AG09319 (cell line): ENCODE measurements at regions not wholly inside any gene's neighbourhood (a gene's known extent, or its start where the extent isn't known, plus 50 kb on each side); places are given as distances from the start of the nearest gene placed in this dataset.

Experiments
- DNase-seq: peaks from one replicate; pipeline ENCODE4 v3.0.0-alpha.2; 2010; ENCODE audit warnings: low read depth; ENCODE audit errors: extremely low read depth
- TF ChIP-seq, protein P1 (sequence below): IDR thresholded peaks from 2 replicates; pipeline ENCODE4 v1.5.1; 2011; ENCODE audit warnings: low read depth, mild to moderate bottlenecking, inconsistent platforms, low read length, moderate library complexity

DNA sequence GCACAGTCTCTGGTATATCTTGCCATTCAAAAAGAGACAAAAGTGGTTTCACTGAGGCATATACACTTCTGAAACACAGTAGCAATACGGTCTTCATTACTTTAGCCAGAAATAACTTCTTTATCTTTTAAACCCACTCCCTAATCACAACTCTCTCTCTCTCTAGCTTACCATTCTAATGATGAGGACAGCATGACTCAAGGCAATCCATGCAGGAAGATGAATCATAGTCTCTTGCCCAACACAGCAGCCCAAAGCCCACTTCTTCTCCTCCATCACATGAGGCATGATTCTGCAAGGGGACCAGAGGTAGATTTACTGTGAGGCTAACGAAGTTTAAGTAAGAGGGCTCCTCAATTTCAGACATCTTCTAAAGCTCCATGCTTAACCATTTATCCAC, 285.0 kb upstream of the NR5A2 start:
- peak; percentile 60 for DNase-seq
- TF ChIP-seq, protein P1, sequence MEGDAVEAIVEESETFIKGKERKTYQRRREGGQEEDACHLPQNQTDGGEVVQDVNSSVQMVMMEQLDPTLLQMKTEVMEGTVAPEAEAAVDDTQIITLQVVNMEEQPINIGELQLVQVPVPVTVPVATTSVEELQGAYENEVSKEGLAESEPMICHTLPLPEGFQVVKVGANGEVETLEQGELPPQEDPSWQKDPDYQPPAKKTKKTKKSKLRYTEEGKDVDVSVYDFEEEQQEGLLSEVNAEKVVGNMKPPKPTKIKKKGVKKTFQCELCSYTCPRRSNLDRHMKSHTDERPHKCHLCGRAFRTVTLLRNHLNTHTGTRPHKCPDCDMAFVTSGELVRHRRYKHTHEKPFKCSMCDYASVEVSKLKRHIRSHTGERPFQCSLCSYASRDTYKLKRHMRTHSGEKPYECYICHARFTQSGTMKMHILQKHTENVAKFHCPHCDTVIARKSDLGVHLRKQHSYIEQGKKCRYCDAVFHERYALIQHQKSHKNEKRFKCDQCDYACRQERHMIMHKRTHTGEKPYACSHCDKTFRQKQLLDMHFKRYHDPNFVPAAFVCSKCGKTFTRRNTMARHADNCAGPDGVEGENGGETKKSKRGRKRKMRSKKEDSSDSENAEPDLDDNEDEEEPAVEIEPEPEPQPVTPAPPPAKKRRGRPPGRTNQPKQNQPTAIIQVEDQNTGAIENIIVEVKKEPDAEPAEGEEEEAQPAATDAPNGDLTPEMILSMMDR: no peak

DNA sequence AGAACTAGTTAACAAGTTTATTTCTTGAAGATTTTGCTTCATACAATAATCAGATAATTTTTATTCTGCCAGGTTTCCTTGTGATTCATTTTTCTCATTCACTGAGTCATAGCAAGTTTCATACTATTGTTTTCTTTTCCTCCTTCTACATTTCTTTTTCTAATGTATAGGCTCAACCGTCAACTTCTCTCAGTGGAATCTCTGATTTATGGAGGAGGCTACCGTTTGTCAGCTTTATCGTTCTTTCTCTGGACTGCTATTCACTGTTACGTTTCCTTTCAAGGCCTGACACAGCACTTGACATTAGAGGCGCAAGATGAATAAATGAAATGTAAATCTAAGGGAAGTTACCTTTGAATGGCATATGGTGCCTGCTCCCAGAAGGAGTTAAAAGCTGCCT, 284.3 kb upstream of the NR5A2 start:
- TF ChIP-seq, protein P1: no peak
- no peak for DNase-seq

DNA sequence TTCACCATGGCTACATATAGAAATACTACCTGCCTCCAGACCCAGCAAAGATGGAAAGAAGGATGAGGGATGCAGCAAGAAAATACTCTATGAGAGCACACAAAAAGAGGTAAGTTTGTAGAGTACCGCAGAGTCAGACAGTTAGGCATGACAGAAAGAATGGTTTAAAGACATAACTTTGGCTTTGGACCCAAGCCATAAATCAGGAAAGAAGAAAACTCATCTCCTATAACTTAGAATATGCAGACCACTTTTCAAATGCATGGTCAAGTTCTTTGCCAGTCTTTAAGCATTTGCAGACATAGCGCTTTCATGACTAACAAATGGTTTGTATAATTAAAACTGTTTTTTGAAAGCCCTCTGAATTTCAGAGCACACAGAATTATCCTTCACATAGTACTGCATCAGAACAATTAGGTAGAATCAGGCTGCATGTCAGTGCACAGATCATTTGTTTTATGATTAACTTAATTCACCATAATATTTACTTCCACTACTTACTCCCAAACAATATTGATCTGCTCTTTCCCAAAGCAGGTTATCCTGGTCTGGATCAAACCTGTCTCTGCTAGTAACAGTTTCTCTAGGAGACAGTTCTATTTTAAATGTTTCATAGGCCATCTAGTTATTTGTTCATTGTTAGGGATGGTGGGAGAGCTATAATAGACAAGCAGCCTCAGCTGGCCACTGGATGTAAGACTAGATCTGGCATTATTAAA, 280.7 kb upstream of the NR5A2 start:
- TF ChIP-seq, protein P1: no peak

DNA sequence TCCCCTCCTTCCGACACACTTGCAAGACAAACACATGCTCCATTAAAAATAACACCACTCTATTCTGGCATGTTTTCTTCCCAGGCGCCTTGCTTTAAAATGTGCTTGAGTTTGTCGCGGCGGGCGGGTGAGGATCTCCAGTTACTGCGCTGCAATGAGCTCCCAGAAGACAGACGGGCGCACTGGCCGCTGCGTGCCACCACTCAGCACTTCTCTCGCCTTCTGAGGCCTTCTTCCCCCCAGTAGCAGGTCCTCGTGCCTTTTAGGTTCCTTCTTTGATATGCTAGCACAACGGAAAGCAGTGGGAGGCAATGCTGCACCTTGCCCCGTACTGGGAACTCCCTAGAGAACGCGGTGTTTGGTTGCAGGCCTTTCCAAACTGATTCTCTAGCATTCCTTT, 279.5 kb upstream of the NR5A2 start:
- TF ChIP-seq, protein P1: no peak
- DNase-seq: no peak

More for the DNA sequence above, 280.7 kb upstream of the NR5A2 start:
- no peak for DNase-seq

DNA sequence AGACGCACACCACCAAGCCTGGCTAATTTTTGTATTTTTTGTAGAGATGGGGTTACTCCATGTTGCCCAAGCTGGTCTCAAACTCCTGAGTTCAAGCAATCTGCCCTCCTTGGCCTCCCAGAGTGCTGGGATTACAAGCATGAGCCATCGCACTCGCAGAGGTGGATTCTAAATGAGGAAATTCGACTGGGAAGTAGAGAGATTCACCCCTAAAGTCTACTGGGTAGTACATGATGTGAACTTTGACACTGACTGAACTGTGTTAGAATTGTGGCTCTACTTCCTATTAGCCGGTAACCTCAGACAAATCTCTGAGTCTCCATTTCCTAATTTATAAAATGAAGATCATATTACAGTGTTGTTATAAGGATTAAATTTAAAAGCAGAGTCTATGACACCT, 276.0 kb upstream of the NR5A2 start:
- TF ChIP-seq, protein P1: no peak

DNA sequence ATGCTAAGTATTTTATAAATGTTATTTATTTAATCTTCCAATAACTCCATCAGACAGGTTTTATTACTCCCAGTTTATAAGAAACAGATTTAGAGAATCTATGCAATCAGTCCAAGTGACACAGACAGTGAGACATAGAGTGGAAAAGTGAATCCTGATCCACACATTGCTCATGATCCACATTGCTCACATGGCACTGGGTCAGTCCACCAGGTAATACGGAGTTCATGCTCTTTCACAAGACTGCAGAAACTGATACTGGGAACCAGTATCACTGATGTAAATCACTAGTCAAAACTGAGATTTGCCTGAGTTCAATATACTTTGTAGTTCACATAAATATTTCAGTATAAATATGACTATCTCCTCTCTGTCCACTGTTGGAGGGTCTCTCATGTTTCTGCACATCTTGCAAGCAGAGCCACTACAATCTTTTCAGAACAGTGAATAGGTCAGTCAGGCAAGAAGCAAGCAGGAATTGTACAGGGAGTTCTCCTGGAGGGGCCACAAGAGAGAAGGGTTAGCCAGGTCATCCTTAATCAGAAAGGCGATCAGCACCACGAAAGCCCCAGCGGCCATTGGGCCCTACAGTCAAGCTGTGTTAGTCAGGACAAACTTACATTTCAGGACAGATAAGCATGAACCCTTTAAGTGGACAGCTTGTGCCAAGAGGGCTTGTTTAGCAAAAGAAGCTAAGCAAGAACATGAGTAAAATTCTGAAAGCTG, 275.4 kb upstream of the NR5A2 start:
- DNase-seq: no peak
- TF ChIP-seq, protein P1: no peak

More for the DNA sequence above, 276.0 kb upstream of the NR5A2 start:
- DNase-seq: no peak

DNA sequence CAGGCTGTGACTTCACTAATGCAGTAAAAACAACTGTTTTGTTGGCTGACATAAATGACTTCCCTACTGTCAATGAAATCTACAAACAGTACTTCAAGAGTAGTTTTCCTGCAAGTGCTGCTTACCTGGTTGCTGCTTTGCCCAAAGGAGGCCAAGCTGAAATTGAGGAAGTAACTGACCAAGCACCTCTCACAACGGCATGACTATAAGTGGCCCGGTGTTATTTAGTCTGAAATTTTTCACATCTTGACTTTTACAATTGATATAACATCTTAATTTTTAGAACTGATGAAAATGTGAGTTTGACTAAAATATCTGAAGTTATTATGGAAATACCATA, 274.9 kb upstream of the NR5A2 start:
- TF ChIP-seq, protein P1: no peak
- DNase-seq: no peak
